ENCODE measurements at regions not wholly inside any gene's neighbourhood (a gene's known extent, or its start where the extent isn't known, plus 50 kb on each side); places are given as distances from the start of the nearest gene placed in this dataset.

DNA sequence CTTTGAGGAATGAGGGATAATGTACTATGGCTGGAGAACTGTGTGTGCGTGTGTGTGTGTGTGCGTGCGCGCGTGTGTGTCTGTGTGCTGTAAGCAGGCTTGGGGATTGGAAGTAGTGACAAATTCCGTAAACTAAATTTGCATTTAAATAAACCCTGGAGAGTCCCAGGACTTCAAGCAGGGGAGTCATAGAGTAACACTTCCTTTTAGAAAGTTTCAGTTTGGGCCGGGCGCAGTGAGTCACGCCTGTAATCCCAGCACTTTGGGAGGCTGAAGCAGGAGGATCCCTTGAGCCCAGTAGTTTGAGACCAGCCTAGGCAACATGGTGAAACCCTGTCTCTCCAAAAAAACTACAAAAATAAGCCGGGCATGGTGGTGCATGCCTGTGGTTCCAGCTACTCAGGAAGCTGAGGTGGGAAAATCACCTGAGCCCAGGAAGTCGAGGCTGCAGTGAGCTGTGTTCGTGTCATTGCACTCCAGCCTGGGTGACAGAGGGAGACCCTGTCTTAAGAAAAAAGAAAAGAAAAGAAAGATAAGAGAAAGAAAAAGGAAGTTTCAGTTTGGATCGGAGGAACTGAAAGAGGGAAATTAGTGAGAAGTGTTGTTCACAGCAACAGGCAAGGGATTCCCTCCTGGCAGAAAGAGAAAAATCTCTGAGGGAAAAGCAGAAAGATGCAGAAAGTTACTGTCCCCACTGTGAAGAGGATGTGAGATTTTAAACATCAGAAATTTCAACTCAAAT, 222.7 kb upstream of the SOX5 start:
- TF ChIP-seq, protein P1, sequence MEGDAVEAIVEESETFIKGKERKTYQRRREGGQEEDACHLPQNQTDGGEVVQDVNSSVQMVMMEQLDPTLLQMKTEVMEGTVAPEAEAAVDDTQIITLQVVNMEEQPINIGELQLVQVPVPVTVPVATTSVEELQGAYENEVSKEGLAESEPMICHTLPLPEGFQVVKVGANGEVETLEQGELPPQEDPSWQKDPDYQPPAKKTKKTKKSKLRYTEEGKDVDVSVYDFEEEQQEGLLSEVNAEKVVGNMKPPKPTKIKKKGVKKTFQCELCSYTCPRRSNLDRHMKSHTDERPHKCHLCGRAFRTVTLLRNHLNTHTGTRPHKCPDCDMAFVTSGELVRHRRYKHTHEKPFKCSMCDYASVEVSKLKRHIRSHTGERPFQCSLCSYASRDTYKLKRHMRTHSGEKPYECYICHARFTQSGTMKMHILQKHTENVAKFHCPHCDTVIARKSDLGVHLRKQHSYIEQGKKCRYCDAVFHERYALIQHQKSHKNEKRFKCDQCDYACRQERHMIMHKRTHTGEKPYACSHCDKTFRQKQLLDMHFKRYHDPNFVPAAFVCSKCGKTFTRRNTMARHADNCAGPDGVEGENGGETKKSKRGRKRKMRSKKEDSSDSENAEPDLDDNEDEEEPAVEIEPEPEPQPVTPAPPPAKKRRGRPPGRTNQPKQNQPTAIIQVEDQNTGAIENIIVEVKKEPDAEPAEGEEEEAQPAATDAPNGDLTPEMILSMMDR (IDR thresholded peaks at IDR 0.05; ENCODE audit: insufficient read depth, low read length, poor library complexity, severe bottlenecking), result no peak
- TF ChIP-seq EZH2phosphoT487 (conservative IDR thresholded peaks at IDR 0.05; ENCODE audit: low read length), result no peak
